ENCODE measurements at regions not wholly inside any gene's neighbourhood (a gene's known extent, or its start where the extent isn't known, plus 50 kb on each side); places are given as distances from the start of the nearest gene placed in this dataset.

DNA sequence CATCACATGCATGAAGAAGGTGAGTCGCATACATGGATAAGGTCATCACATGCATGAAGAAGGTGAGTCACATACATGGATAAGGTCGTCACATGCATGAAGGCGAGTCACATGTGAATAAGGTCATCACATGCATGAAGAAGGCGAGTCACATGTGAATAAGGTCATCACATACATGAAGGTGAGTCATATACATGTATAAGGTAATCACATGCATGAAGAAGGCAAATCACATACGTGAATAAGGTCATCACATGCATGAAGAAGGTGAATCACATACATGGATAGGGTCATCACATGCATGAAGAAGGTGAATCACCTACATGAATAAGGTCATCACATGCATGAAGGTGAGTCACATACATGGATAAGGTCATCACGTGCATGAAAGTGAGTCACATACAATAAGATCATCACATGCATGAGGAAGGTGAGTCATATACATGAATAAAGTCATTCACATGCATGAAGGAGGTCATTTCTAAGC is 105.1 kb upstream of the SDK2 start:
- Histone ChIP-seq H3K4me2 (ENCODE audit: insufficient read depth, low read length) (no peak overlapping the region), H4K20me1 (replicated peaks; ENCODE audit: control insufficient read depth, insufficient read depth, low read length) (peaks cover 3% of the 10 kb centered on the region; the same call in 1 of the 2 replicates), H3K9ac (ENCODE audit: insufficient read depth in 1 of 2, low read depth in 2 of 2, low read length in 2 of 2) (no peak overlapping the region), H3K4me1 (replicated peaks in 1 of 2; ENCODE audit: control insufficient read depth in 2 of 2, insufficient read depth in 2 of 2, low read length in 2 of 2) (no peaks in the 10 kb centered on the region), H3K27ac (ENCODE audit: extremely low read depth, low read depth, low read length) (no peak overlapping the region), H3K36me3 (ENCODE audit: control insufficient read depth, insufficient read depth, low read length) (no peaks in the 10 kb centered on the region), H3K79me2 (ENCODE audit: control insufficient read depth, insufficient read depth, low read length) (no peaks in the 10 kb centered on the region), H3K4me3 (no peak overlapping the region), H2AFZ (ENCODE audit: low read depth, low read length) (no peak overlapping the region), H3K9me1 (ENCODE audit: control insufficient read depth, insufficient read depth, low read length) (no peaks in the 10 kb centered on the region), H3K27me3 (ENCODE audit: control insufficient read depth in 2 of 2, insufficient read depth in 2 of 2, low read length in 2 of 2) (peaks cover 5 to 49% of the 10 kb centered on the region in 2 experiments; a peak in 4 of 5 replicates), H3K9me3 (replicated peaks; ENCODE audit: control insufficient read depth, insufficient read depth, low read depth, low read length) (no peaks in the 10 kb centered on the region)
- DNase-seq (ENCODE audit: extremely low read depth in 1 of 4, low spot score in 3 of 4), result no peak
- TF ChIP-seq ZNF197 (CRISPR knock-in tag; IDR thresholded peaks at IDR 0.05; ENCODE audit: low read depth), result no peak
- TF ChIP-seq, protein P1, sequence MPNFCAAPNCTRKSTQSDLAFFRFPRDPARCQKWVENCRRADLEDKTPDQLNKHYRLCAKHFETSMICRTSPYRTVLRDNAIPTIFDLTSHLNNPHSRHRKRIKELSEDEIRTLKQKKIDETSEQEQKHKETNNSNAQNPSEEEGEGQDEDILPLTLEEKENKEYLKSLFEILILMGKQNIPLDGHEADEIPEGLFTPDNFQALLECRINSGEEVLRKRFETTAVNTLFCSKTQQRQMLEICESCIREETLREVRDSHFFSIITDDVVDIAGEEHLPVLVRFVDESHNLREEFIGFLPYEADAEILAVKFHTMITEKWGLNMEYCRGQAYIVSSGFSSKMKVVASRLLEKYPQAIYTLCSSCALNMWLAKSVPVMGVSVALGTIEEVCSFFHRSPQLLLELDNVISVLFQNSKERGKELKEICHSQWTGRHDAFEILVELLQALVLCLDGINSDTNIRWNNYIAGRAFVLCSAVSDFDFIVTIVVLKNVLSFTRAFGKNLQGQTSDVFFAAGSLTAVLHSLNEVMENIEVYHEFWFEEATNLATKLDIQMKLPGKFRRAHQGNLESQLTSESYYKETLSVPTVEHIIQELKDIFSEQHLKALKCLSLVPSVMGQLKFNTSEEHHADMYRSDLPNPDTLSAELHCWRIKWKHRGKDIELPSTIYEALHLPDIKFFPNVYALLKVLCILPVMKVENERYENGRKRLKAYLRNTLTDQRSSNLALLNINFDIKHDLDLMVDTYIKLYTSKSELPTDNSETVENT (CRISPR knock-in tag; IDR thresholded peaks at IDR 0.05), result no peak
- TF ChIP-seq JUNB (CRISPR knock-in tag; conservative IDR thresholded peaks at IDR 0.05), result 0 out of 2 replicates have a peak, but pooled peaks have one; percentile 44
- TF ChIP-seq, protein P2, sequence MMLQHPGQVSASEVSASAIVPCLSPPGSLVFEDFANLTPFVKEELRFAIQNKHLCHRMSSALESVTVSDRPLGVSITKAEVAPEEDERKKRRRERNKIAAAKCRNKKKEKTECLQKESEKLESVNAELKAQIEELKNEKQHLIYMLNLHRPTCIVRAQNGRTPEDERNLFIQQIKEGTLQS (IDR thresholded peaks at IDR 0.05), result peak; percentile 69
- TF ChIP-seq, protein P2 (CRISPR knock-in tag; conservative IDR thresholded peaks at IDR 0.05), result no peak
- TF ChIP-seq STAG1 (CRISPR knock-in tag; IDR thresholded peaks at IDR 0.05; ENCODE audit: borderline replicate concordance), result no peak
- TF ChIP-seq CBX5 (IDR thresholded peaks at IDR 0.05; ENCODE audit: borderline replicate concordance, low read depth), result no peak
- TF ChIP-seq FOSL1 (tag; conservative IDR thresholded peaks at IDR 0.05), result peak; percentile 41
- intact Hi-C loops (cut with micrococcal nuclease), result no loop called here
- under 1% methylated on average over 6 of the region's 6 CpGs for WGBS (ENCODE audit: insufficient coverage, low coverage, missing lambda C conversion rate)
- no peak for ATAC-seq
- no peak for FAIRE-seq
- BruUV-seq (replicated peaks), result no TSS peak
- POLR2A ChIA-PET, result no interaction called here
- in situ Hi-C loops (cut with MboI), result no loop called here
- CTCF ChIA-PET (ENCODE audit: low intra/inter-chr PET ratio), result no interaction called here
